Ureter (tissue), 1 donor: ENCODE measurements at regions not wholly inside any gene's neighbourhood (a gene's known extent, or its start where the extent isn't known, plus 50 kb on each side); places are given as distances from the start of the nearest gene placed in this dataset.

Experiments
- DNase-seq: peaks from one replicate; pipeline ENCODE4 v3.0.0-alpha.2; 2020; ENCODE audit warnings: low spot score
- donor health status: DM: yes; HTN: yes; CAD: no.

GRCh38 chr6:140071601-140072062 is 697.2 kb upstream of the CITED2 start:
- DNase-seq: no peak

GRCh38 chr6:140070846-140071473 is 696.5 kb upstream of the CITED2 start:
- no peak for DNase-seq

GRCh38 chr6:140069576-140069975 is 695.1 kb upstream of the CITED2 start:
- DNase-seq: no peak

- DNase-seq: no peak
These were observed 694.4 kb upstream of the CITED2 start for GRCh38 chr6:140068801-140069200.

GRCh38 chr6:140064366-140064765 is 689.9 kb upstream of the CITED2 start:
- no peak for DNase-seq

GRCh38 chr6:140063021-140063399 is 688.6 kb upstream of the CITED2 start:
- DNase-seq: no peak

- peak; percentile 62 for DNase-seq
These were observed 687.9 kb upstream of the CITED2 start for GRCh38 chr6:140062043-140063020.

GRCh38 chr6:140061110-140062042 is 686.9 kb upstream of the CITED2 start:
- no peak for DNase-seq

GRCh38 chr6:140059947-140060346 is 685.5 kb upstream of the CITED2 start:
- DNase-seq: no peak

- DNase-seq: no peak
These were observed 684.4 kb upstream of the CITED2 start for GRCh38 chr6:140058863-140059262.

- DNase-seq: no peak
These were observed 678.6 kb upstream of the CITED2 start for GRCh38 chr6:140052736-140053729.

GRCh38 chr6:140051521-140052512 is 677.4 kb upstream of the CITED2 start:
- DNase-seq: no peak

GRCh38 chr6:140050101-140050995 is 675.9 kb upstream of the CITED2 start:
- DNase-seq: no peak

GRCh38 chr6:140049251-140049650 is 674.8 kb upstream of the CITED2 start:
- DNase-seq: no peak

GRCh38 chr6:140048202-140048790 is 673.8 kb upstream of the CITED2 start:
- DNase-seq: no peak

GRCh38 chr6:140047321-140047720 is 672.9 kb upstream of the CITED2 start:
- no peak for DNase-seq

GRCh38 chr6:140046016-140046632 is 671.7 kb upstream of the CITED2 start:
- DNase-seq: no peak
